ENCODE measurements at regions not wholly inside any gene's neighbourhood (a gene's known extent, or its start where the extent isn't known, plus 50 kb on each side); places are given as distances from the start of the nearest gene placed in this dataset.

DNA sequence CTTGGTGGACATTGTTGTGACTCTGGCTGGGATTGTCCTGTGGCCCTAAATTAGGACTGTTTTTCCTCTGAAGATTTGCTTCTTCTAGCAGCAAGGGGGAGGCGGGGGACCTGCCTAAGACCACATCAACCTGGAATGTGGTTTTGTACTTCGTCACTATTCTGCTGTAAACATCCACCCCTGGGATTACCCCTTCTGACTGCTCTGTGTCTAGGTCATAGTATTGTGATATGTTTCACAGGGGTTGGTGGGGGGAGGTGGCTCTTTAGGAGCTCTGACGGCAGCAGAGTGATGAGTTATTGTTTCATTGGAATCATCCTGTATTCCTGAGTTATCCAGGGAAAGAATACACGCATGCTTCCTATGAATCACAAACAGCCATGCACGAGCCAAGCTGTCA lies 226.4 kb upstream of the MYT1L start:
- TF ChIP-seq CTCF (IDR thresholded peaks at IDR 0.05; ENCODE audit: low read length) = no peak
- no peak for TF ChIP-seq EZH2 (IDR thresholded peaks at IDR 0.05; ENCODE audit: borderline replicate concordance, low read length)
